Mesenchymal stem cell (in vitro differentiated cells and primary cell): ENCODE measurements at regions not wholly inside any gene's neighbourhood (a gene's known extent, or its start where the extent isn't known, plus 50 kb on each side); places are given as distances from the start of the nearest gene placed in this dataset.

Experiments
- DNase-seq: peaks from one replicate; pipeline ENCODE4 v3.0.0-alpha.2; 2013
- H2AFZ ChIP-seq: one replicate; pipeline ENCODE4 v1.6.1; 2013; ENCODE audit warnings: low read depth, mild to moderate bottlenecking, control low read depth, inconsistent platforms, low read length, moderate library complexity
- H2AK5ac ChIP-seq: 2 replicates; pipeline ENCODE4 v1.6.1; 2013; ENCODE audit warnings: low read length, moderate library complexity, mild to moderate bottlenecking, inconsistent platforms; ENCODE audit not compliant: severe bottlenecking
- H2BK120ac ChIP-seq: one replicate; pipeline ENCODE4 v1.6.1; 2013; ENCODE audit warnings: low read depth, mild to moderate bottlenecking, inconsistent platforms, low read length, moderate library complexity
- H2BK12ac ChIP-seq, 2 experiments: one replicate each; pipeline ENCODE4 v1.6.1; 2013; ENCODE audit warnings: inconsistent platforms in 2 of 2, low read length in 2 of 2, mild to moderate bottlenecking in 2 of 2, moderate library complexity in 2 of 2, control low read depth in 1 of 2
- H2BK15ac ChIP-seq: one replicate; pipeline ENCODE4 v1.6.1; 2013; ENCODE audit warnings: mild to moderate bottlenecking, low read depth, inconsistent platforms; ENCODE audit not compliant: poor library complexity, severe bottlenecking
- H2BK5ac ChIP-seq: 2 replicates; pipeline ENCODE4 v1.6.1; 2013; ENCODE audit warnings: low read depth, mild to moderate bottlenecking, low read length, control low read depth, inconsistent platforms; ENCODE audit not compliant: poor library complexity, severe bottlenecking
- H3K14ac ChIP-seq, 2 experiments: one replicate each; pipeline ENCODE4 v1.6.1; 2013; ENCODE audit warnings: inconsistent platforms in 2 of 2, low read length in 2 of 2, control low read depth in 1 of 2, mild to moderate bottlenecking in 1 of 2, moderate library complexity in 1 of 2
- H3K18ac ChIP-seq, 2 experiments: one replicate each; pipeline ENCODE4 v1.6.1; 2013; ENCODE audit warnings: inconsistent platforms in 2 of 2, low read length in 2 of 2, control low read depth in 1 of 2, low read depth in 1 of 2, mild to moderate bottlenecking in 1 of 2
- H3K23ac ChIP-seq, 2 experiments: one replicate each; pipeline ENCODE4 v1.6.1; 2013; ENCODE audit warnings: inconsistent platforms in 2 of 2, low read length in 2 of 2, mild to moderate bottlenecking in 2 of 2, moderate library complexity in 2 of 2, control low read depth in 1 of 2
- H3K27ac ChIP-seq: 2 replicates; pipeline ENCODE4 v1.5.1; 2013; ENCODE audit warnings: mild to moderate bottlenecking, moderate library complexity, low read length, control low read depth, inconsistent platforms; ENCODE audit not compliant: poor library complexity, severe bottlenecking
- H3K27me3 ChIP-seq, 2 experiments: 2 replicates each; pipeline versions ENCODE4 v1.6.1 to v1.7.0; 2013; ENCODE audit warnings: low read length in 2 of 2, mild to moderate bottlenecking in 2 of 2, moderate library complexity in 2 of 2, control low read depth in 1 of 2, inconsistent platforms in 1 of 2; ENCODE audit not compliant: control insufficient read depth in 1 of 2, insufficient read depth in 1 of 2
- H3K36me3 ChIP-seq, 2 experiments: 2 replicates each; pipeline versions ENCODE4 v1.6.1 to v1.7.0; 2013; ENCODE audit warnings: low read length in 2 of 2, control low read depth in 1 of 2, inconsistent platforms in 1 of 2, low read depth in 1 of 2, mild to moderate bottlenecking in 1 of 2; ENCODE audit not compliant: insufficient read depth in 2 of 2, control insufficient read depth in 1 of 2
- H3K4ac ChIP-seq, 2 experiments: one replicate each; pipeline ENCODE4 v1.6.1; 2013; ENCODE audit warnings: inconsistent platforms in 2 of 2, low read length in 2 of 2, mild to moderate bottlenecking in 2 of 2, moderate library complexity in 2 of 2, control low read depth in 1 of 2, low read depth in 1 of 2
- H3K4me1 ChIP-seq: 2 replicates; pipeline ENCODE4 v1.6.1; 2013; ENCODE audit warnings: low read depth, low read length, control low read depth; ENCODE audit not compliant: control insufficient read depth, insufficient read depth
- H3K4me2 ChIP-seq: 2 replicates; pipeline ENCODE4 v1.6.1; 2013; ENCODE audit warnings: low read length, mild to moderate bottlenecking, inconsistent platforms; ENCODE audit not compliant: poor library complexity, severe bottlenecking
- H3K4me3 ChIP-seq, 2 experiments: 2 replicates each; pipeline versions ENCODE4 v1.5.1 to v1.7.0; 2013; ENCODE audit warnings: low read length in 2 of 2, mild to moderate bottlenecking in 2 of 2, control low read depth in 1 of 2, low read depth in 1 of 2; ENCODE audit not compliant: insufficient read depth in 1 of 2
- H3K79me1 ChIP-seq: replicated peaks from 2 replicates; pipeline ENCODE4 v1.6.1; 2013; ENCODE audit warnings: mild to moderate bottlenecking, control low read depth, low read length, inconsistent platforms; ENCODE audit not compliant: poor library complexity, severe bottlenecking
- H3K9ac ChIP-seq: 2 replicates; pipeline ENCODE4 v1.7.0; 2013; ENCODE audit warnings: mild to moderate bottlenecking, low read length, moderate library complexity
- H3K9me3 ChIP-seq: 2 replicates; pipeline ENCODE4 v1.7.0; 2013; ENCODE audit warnings: mild to moderate bottlenecking, low read length; ENCODE audit not compliant: control insufficient read depth
- H4K8ac ChIP-seq: one replicate; pipeline ENCODE4 v1.6.1; 2013; ENCODE audit warnings: inconsistent platforms, mild to moderate bottlenecking, low read length, moderate library complexity
- H4K91ac ChIP-seq: one replicate; pipeline ENCODE4 v1.6.1; 2013; ENCODE audit warnings: mild to moderate bottlenecking, low read length, inconsistent platforms
- WGBS: methylation state at CpG from one replicate; pipeline ENCODE4 v1.1.7; 2013; ENCODE audit warnings: mixed read lengths; 5-methylcytosine and 5-hydroxymethylcytosine counted together

DNA sequence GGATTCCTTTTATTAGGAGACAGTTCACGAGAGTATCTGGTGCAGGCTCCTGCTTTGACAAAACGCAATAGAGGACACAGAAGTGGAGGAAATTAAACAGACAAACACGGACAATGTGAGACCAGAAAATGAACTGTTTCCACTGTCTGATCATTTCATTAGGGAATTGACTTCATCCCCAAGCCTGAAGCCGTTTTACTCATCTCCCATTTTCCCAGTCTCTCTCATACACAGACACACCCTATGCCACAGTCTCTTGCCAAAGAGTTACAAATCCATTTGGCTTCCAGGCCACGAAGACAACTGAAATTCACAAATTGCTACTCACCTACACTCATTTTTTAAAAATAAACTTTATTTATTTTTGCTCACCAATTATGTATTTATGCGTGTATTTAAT lies 1087.8 kb upstream of the TMEM132C start:
- Histone ChIP-seq H3K18ac (no peak overlapping the region), H2AFZ (no peak overlapping the region)
- WGBS = 66% methylated on average over 5 of the region's 6 CpGs

GRCh38 chr12:127182018-127182417 lies 1085.0 kb upstream of the TMEM132C start:
- Histone ChIP-seq H2AFZ (no peak overlapping the region), H2BK120ac (no peak overlapping the region), H3K36me3 (peaks cover 0 to 16% of the 10 kb centered on the region in 2 experiments), H3K27me3 (no peaks in the 10 kb centered on the region), H3K9me3 (peaks cover 8% of the 10 kb centered on the region), H4K8ac (no peak overlapping the region), H3K23ac (no peak overlapping the region), H3K4me1 (no peaks in the 10 kb centered on the region), H3K18ac (no peak overlapping the region), H2AK5ac (no peak overlapping the region), H3K27ac (no peak overlapping the region), H3K14ac (no peak overlapping the region), H3K4me3 (peak overlapping the region in 1 of 2 experiments; percentile 70), H3K9ac (peak overlapping the region; percentile 72), H2BK5ac (no peak overlapping the region), H2BK12ac (no peak overlapping the region), H3K79me1 (no peaks in the 10 kb centered on the region), H2BK15ac (no peak overlapping the region), H3K4ac (no peak overlapping the region), H3K4me2 (no peak overlapping the region), H4K91ac (no peak overlapping the region)
- 87% methylated on average over 6 of the region's 6 CpGs for WGBS
- no peak for DNase-seq

More for the DNA sequence above, 1087.8 kb upstream of the TMEM132C start:
- H3K27ac ChIP-seq = no peak overlapping the region
- peaks cover 0 to 25% of the 10 kb centered on the region in 2 experiments for H3K36me3 ChIP-seq
- H3K4me3 ChIP-seq = peak overlapping the region in 1 of 2 experiments; percentile 25
- H2BK12ac ChIP-seq = no peak overlapping the region
- no peak overlapping the region for H2AK5ac ChIP-seq
- no peak overlapping the region for H2BK5ac ChIP-seq
- no peak for DNase-seq
- H3K4me2 ChIP-seq = no peak overlapping the region
- H3K4ac ChIP-seq = no peak overlapping the region
- no peak overlapping the region for H3K23ac ChIP-seq
- H4K91ac ChIP-seq = no peak overlapping the region
- no peak overlapping the region for H2BK120ac ChIP-seq
- H4K8ac ChIP-seq = no peak overlapping the region
- H3K27me3 ChIP-seq = no peaks in the 10 kb centered on the region
- no peaks in the 10 kb centered on the region for H3K79me1 ChIP-seq
- H2BK15ac ChIP-seq = no peak overlapping the region
- no peaks in the 10 kb centered on the region for H3K4me1 ChIP-seq
- H3K9me3 ChIP-seq = peaks cover 18% of the 10 kb centered on the region
- H3K9ac ChIP-seq = peak overlapping the region; percentile 72
- no peak overlapping the region for H3K14ac ChIP-seq

- Histone ChIP-seq H3K4me3 (no peak overlapping the region), H2BK15ac (no peak overlapping the region), H3K27ac (no peak overlapping the region), H3K4me1 (peaks cover 6% of the 10 kb centered on the region), H3K14ac (no peak overlapping the region), H2AFZ (no peak overlapping the region), H2AK5ac (no peak overlapping the region), H3K9ac (no peak overlapping the region), H3K4ac (no peak overlapping the region), H3K36me3 (peaks cover 0 to 3% of the 10 kb centered on the region in 2 experiments), H3K4me2 (no peak overlapping the region), H4K8ac (no peak overlapping the region), H3K27me3 (no peaks in the 10 kb centered on the region), H2BK120ac (no peak overlapping the region), H3K79me1 (no peaks in the 10 kb centered on the region), H2BK5ac (no peak overlapping the region), H4K91ac (no peak overlapping the region), H2BK12ac (no peak overlapping the region), H3K9me3 (peaks cover 9% of the 10 kb centered on the region), H3K18ac (no peak overlapping the region), H3K23ac (no peak overlapping the region)
- DNase-seq = no peak
- no CpG with 5 or more reads among the region's 1 CpG for WGBS
These were observed 1077.0 kb upstream of the TMEM132C start for GRCh38 chr12:127189992-127190391.

- Histone ChIP-seq H2AK5ac (no peak overlapping the region), H3K4ac (no peak overlapping the region), H3K23ac (no peak overlapping the region), H4K91ac (no peak overlapping the region), H3K36me3 (peaks cover 0 to 3% of the 10 kb centered on the region in 2 experiments), H2BK5ac (no peak overlapping the region), H4K8ac (no peak overlapping the region), H3K79me1 (no peaks in the 10 kb centered on the region), H3K4me1 (peaks cover 6% of the 10 kb centered on the region), H3K27ac (no peak overlapping the region), H3K4me3 (no peak overlapping the region), H3K18ac (no peak overlapping the region), H2BK12ac (no peak overlapping the region), H3K9me3 (peaks cover 9% of the 10 kb centered on the region), H2BK120ac (no peak overlapping the region), H3K9ac (peak overlapping the region; percentile 34), H2AFZ (no peak overlapping the region), H2BK15ac (no peak overlapping the region), H3K14ac (no peak overlapping the region), H3K4me2 (no peak overlapping the region), H3K27me3 (no peaks in the 10 kb centered on the region)
- DNase-seq = no peak
- 44% methylated on average over 2 of the region's 2 CpGs for WGBS
These were observed 1075.8 kb upstream of the TMEM132C start for GRCh38 chr12:127191129-127191528.
